HepG2 (cell line): ENCODE measurements at regions not wholly inside any gene's neighbourhood (a gene's known extent, or its start where the extent isn't known, plus 50 kb on each side); places are given as distances from the start of the nearest gene placed in this dataset.

ENCODE experiments used
- ADNP ChIP-seq: sonication (generic); formaldehyde crosslinking; IDR thresholded peaks from 2 replicates; pipeline ENCODE4 v1.4.0; 2020; ENCODE audit warnings: missing genetic modification reagents
- CSRNP1 ChIP-seq: sonication (generic); formaldehyde crosslinking; IDR thresholded peaks from 2 replicates; pipeline ENCODE4 v1.8.1; 2023; ENCODE audit warnings: mild to moderate bottlenecking, missing genetic modification reagents
- ZFP36L2 ChIP-seq: sonication (generic); formaldehyde crosslinking; IDR thresholded peaks from 2 replicates; pipeline ENCODE4 v1.4.0; 2020; ENCODE audit warnings: missing genetic modification reagents
- ZNF232 ChIP-seq: sonication (generic); formaldehyde crosslinking; IDR thresholded peaks from 2 replicates; pipeline ENCODE4 v1.4.0; 2020; ENCODE audit warnings: missing genetic modification reagents, borderline replicate concordance
- ZNF281 ChIP-seq: sonication (generic); formaldehyde crosslinking; IDR thresholded peaks from 2 replicates; pipeline ENCODE4 v1.4.0; 2020; ENCODE audit warnings: missing genetic modification reagents, borderline replicate concordance
- ZNF451 ChIP-seq: sonication (generic); formaldehyde crosslinking; IDR thresholded peaks from 2 replicates; pipeline ENCODE4 v1.5.0; 2020; ENCODE audit warnings: mild to moderate bottlenecking, missing genetic modification reagents
- ZNF687 ChIP-seq: sonication (generic); formaldehyde crosslinking; IDR thresholded peaks from 2 replicates; pipeline ENCODE4 v1.5.1; 2020; ENCODE audit warnings: mild to moderate bottlenecking, missing genetic modification reagents, moderate library complexity
- ZNF816 ChIP-seq: sonication (generic); formaldehyde crosslinking; IDR thresholded peaks from 2 replicates; pipeline ENCODE4 v1.8.0; 2022; ENCODE audit warnings: missing genetic modification reagents, mild to moderate bottlenecking, borderline replicate concordance

- TF ChIP-seq ZNF281 = no peak
- no peak for TF ChIP-seq ZNF687 (CRISPR knock-in tag)
- no peak for TF ChIP-seq ZNF232 (CRISPR knock-in tag)
- TF ChIP-seq ZFP36L2 (CRISPR knock-in tag) = no peak
- no peak for TF ChIP-seq ZNF816 (CRISPR knock-in tag)
- TF ChIP-seq ADNP (CRISPR knock-in tag) = no peak
- TF ChIP-seq ZNF451 (CRISPR knock-in tag) = no peak
- TF ChIP-seq CSRNP1 (CRISPR knock-in tag) = no peak
Observed at GRCh38 chr20:56842056-56842455, 212.9 kb downstream of the TFAP2C start (continued).
